ENCODE measurements at regions not wholly inside any gene's neighbourhood (a gene's known extent, or its start where the extent isn't known, plus 50 kb on each side); places are given as distances from the start of the nearest gene placed in this dataset.

DNA sequence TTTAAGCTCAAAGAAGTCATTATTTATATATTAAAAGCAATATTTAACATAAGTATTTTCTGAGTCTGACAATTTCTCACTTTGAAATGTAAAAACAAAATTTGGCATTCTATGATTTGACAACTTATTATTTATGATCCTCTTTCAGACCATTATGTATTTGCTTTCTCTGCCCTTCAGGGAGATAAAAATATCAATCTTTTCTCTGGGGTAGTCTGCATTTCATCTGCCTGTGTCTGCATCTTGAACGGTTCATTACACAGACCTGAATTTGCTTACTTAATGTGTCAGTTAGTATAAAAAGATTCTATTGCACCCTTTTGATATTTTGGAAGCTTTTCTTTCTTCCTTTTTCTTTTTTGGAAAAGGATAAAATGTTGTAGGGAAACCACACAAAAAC is 354.0 kb upstream of the RGS17 start:
- H3K9me3 Mint-ChIP-seq: peaks cover 2 to 7% of the 10 kb centered on the region in 2 experiments; a peak in 3 of 5 replicates

More for the DNA sequence above, 354.0 kb upstream of the RGS17 start:
- H2BK15ac ChIP-seq (ENCODE audit: low read depth, low read length): no peak overlapping the region
- H2AFZ ChIP-seq (ENCODE audit: low read length): no peak overlapping the region
- Mint-ChIP-seq H3K4me3 (no peak overlapping the region), H3K36me3 (ENCODE audit: insufficient read depth in 1 of 3, low read depth in 3 of 3) (peaks cover 0 to 3% (median 0%) of the 10 kb centered on the region in 3 experiments; a peak in 2 of 7 replicates), H3K27ac (no peak overlapping the region), H3K4me1 (peaks cover 3 to 4% of the 10 kb centered on the region in 2 experiments; a peak in 3 of 4 replicates), H3K27me3 (ENCODE audit: low read depth) (no peaks in the 10 kb centered on the region)
- H3K27me3 ChIP-seq (ENCODE audit: insufficient read depth, low read length): no peaks in the 10 kb centered on the region
- H4K8ac ChIP-seq (replicated peaks; ENCODE audit: insufficient read length, low read depth, low read length): no peak overlapping the region
- no peak overlapping the region for H4K5ac ChIP-seq (ENCODE audit: insufficient read length, low read depth, low read length)
- H3K4ac ChIP-seq (ENCODE audit: low read depth, low read length): no peak overlapping the region
- no peak overlapping the region for H2BK12ac ChIP-seq (ENCODE audit: insufficient read length, low read depth, low read length)
- H4K20me1 ChIP-seq (ENCODE audit: control insufficient read depth, insufficient read depth, insufficient read length): no peaks in the 10 kb centered on the region
- no peak overlapping the region for H3K9ac ChIP-seq (ENCODE audit: extremely low read depth, insufficient read length, low read length)
- TF ChIP-seq, protein P1, sequence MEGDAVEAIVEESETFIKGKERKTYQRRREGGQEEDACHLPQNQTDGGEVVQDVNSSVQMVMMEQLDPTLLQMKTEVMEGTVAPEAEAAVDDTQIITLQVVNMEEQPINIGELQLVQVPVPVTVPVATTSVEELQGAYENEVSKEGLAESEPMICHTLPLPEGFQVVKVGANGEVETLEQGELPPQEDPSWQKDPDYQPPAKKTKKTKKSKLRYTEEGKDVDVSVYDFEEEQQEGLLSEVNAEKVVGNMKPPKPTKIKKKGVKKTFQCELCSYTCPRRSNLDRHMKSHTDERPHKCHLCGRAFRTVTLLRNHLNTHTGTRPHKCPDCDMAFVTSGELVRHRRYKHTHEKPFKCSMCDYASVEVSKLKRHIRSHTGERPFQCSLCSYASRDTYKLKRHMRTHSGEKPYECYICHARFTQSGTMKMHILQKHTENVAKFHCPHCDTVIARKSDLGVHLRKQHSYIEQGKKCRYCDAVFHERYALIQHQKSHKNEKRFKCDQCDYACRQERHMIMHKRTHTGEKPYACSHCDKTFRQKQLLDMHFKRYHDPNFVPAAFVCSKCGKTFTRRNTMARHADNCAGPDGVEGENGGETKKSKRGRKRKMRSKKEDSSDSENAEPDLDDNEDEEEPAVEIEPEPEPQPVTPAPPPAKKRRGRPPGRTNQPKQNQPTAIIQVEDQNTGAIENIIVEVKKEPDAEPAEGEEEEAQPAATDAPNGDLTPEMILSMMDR (conservative IDR thresholded peaks at IDR 0.05): no peak
- H2BK120ac ChIP-seq (ENCODE audit: low read depth, low read length, poor library complexity, severe bottlenecking): no peak overlapping the region
- no peaks in the 10 kb centered on the region for H3K9me3 ChIP-seq (ENCODE audit: control insufficient read depth, low read depth, low read length)
- DNase-seq: no peak
- WGBS (ENCODE audit: extremely low coverage, insufficient read length, low lambda C conversion rate): no CpG with 5 or more reads among the region's 1 CpG
- H3K27ac ChIP-seq (ENCODE audit: insufficient read length, low read depth, low read length): no peak overlapping the region
- H2AK5ac ChIP-seq (ENCODE audit: insufficient read length, low read length): no peak overlapping the region
- no peaks in the 10 kb centered on the region for H3K23me2 ChIP-seq (ENCODE audit: insufficient read length, low read depth, low read length, poor library complexity, severe bottlenecking)
- no peak overlapping the region for H3K4me2 ChIP-seq (ENCODE audit: insufficient read depth, insufficient read length, low read length)
- no peak overlapping the region for H3T11ph ChIP-seq (ENCODE audit: low read length)
- no peak overlapping the region for H4K91ac ChIP-seq (ENCODE audit: insufficient read length, low read depth, low read length)
- no peaks in the 10 kb centered on the region for H3K79me2 ChIP-seq (ENCODE audit: insufficient read depth, low read length)
- no peak overlapping the region for H3K23ac ChIP-seq (ENCODE audit: insufficient read length, low read depth, low read length)
- no peak overlapping the region for H3K14ac ChIP-seq (ENCODE audit: insufficient read depth, low read length)
- H2BK20ac ChIP-seq (ENCODE audit: low read depth, low read length, poor library complexity, severe bottlenecking): no peak overlapping the region
- no peak overlapping the region for H3K18ac ChIP-seq (ENCODE audit: insufficient read length, low read depth, low read length)
- H3K56ac ChIP-seq (ENCODE audit: insufficient read length, low read depth, low read length): no peak overlapping the region
- no peaks in the 10 kb centered on the region for H3K4me1 ChIP-seq (ENCODE audit: insufficient read depth, low read length)
- H2BK5ac ChIP-seq (ENCODE audit: insufficient read length, low read length): no peak overlapping the region
- no peaks in the 10 kb centered on the region for H3K79me1 ChIP-seq (ENCODE audit: insufficient read depth, low read depth, low read length, poor library complexity, severe bottlenecking)
